ENCODE measurements at regions not wholly inside any gene's neighbourhood (a gene's known extent, or its start where the extent isn't known, plus 50 kb on each side); places are given as distances from the start of the nearest gene placed in this dataset.

GRCh38 chr12:126390969-126391566 lies 1325.8 kb downstream of the AACS start:
- Histone ChIP-seq H2AFZ (ENCODE audit: low read depth, low read length, severe bottlenecking) (no peak overlapping the region), H3K27ac (ENCODE audit: low read depth, low read length) (no peak overlapping the region), H3K4me2 (ENCODE audit: low read depth, low read length, poor library complexity, severe bottlenecking) (no peak overlapping the region)

DNA sequence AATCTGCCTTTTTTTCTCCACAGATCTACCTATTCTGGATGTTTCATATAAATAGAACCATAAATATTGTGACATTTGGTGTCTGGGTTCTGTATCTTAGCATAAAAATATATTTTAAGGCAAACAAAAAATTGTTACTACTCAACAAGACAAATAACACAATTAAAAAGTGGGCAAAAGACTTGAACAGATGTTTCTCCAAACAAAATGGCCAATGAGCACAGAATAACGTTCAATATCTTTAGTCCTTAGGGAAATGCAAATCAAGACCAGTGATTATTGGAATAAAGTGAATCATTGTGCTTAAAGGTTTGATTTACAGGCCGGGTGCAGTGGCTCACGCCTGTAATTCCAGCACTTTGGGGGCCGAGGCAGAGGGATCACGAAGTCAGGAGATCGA lies 1331.3 kb downstream of the AACS start:
- H3K4me2 ChIP-seq (ENCODE audit: low read depth, low read length, poor library complexity, severe bottlenecking) = no peak overlapping the region
- H2AFZ ChIP-seq (ENCODE audit: low read depth, low read length, severe bottlenecking) = no peak overlapping the region
- H3K36me3 ChIP-seq (ENCODE audit: low read length) = no peaks in the 10 kb centered on the region
- H3K9me2 ChIP-seq (replicated peaks; ENCODE audit: insufficient read depth, low read length) = no peaks in the 10 kb centered on the region
- TF ChIP-seq, protein P1, sequence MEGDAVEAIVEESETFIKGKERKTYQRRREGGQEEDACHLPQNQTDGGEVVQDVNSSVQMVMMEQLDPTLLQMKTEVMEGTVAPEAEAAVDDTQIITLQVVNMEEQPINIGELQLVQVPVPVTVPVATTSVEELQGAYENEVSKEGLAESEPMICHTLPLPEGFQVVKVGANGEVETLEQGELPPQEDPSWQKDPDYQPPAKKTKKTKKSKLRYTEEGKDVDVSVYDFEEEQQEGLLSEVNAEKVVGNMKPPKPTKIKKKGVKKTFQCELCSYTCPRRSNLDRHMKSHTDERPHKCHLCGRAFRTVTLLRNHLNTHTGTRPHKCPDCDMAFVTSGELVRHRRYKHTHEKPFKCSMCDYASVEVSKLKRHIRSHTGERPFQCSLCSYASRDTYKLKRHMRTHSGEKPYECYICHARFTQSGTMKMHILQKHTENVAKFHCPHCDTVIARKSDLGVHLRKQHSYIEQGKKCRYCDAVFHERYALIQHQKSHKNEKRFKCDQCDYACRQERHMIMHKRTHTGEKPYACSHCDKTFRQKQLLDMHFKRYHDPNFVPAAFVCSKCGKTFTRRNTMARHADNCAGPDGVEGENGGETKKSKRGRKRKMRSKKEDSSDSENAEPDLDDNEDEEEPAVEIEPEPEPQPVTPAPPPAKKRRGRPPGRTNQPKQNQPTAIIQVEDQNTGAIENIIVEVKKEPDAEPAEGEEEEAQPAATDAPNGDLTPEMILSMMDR (IDR thresholded peaks at IDR 0.05; ENCODE audit: insufficient read depth, low read length, poor library complexity, severe bottlenecking) = no peak
- no peak for TF ChIP-seq EZH2phosphoT487 (conservative IDR thresholded peaks at IDR 0.05; ENCODE audit: low read length)
- H3K9ac ChIP-seq (ENCODE audit: low read length) = no peak overlapping the region
- no peaks in the 10 kb centered on the region for H3F3A ChIP-seq (ENCODE audit: insufficient read depth)
- no peaks in the 10 kb centered on the region for H3K9me3 ChIP-seq (ENCODE audit: insufficient read depth, low read length)
- H3K4me3 ChIP-seq (ENCODE audit: insufficient read depth, low read length, poor library complexity, severe bottlenecking) = no peak overlapping the region
- no peak overlapping the region for H3K27ac ChIP-seq (ENCODE audit: low read depth, low read length)
- no peaks in the 10 kb centered on the region for H3K79me2 ChIP-seq (ENCODE audit: insufficient read depth, low read length)
- H4K20me1 ChIP-seq (ENCODE audit: low read depth, low read length) = no peaks in the 10 kb centered on the region
- H3K27me3 ChIP-seq (ENCODE audit: low read length) = no peaks in the 10 kb centered on the region

More at GRCh38 chr12:126390969-126391566, 1325.8 kb downstream of the AACS start:
- Histone ChIP-seq H3K9ac (ENCODE audit: low read length) (no peak overlapping the region), H3K27me3 (ENCODE audit: low read length) (no peaks in the 10 kb centered on the region), H3K79me2 (ENCODE audit: insufficient read depth, low read length) (no peaks in the 10 kb centered on the region), H3K9me3 (ENCODE audit: insufficient read depth, low read length) (no peaks in the 10 kb centered on the region), H3K9me2 (replicated peaks; ENCODE audit: insufficient read depth, low read length) (no peaks in the 10 kb centered on the region), H4K20me1 (ENCODE audit: low read depth, low read length) (no peaks in the 10 kb centered on the region), H3K36me3 (ENCODE audit: low read length) (no peaks in the 10 kb centered on the region), H3F3A (ENCODE audit: insufficient read depth) (no peaks in the 10 kb centered on the region), H3K4me3 (ENCODE audit: insufficient read depth, low read length, poor library complexity, severe bottlenecking) (no peak overlapping the region)
- TF ChIP-seq, protein P1 (IDR thresholded peaks at IDR 0.05; ENCODE audit: insufficient read depth, low read length, poor library complexity, severe bottlenecking) = no peak
- TF ChIP-seq EZH2phosphoT487 (conservative IDR thresholded peaks at IDR 0.05; ENCODE audit: low read length) = no peak

DNA sequence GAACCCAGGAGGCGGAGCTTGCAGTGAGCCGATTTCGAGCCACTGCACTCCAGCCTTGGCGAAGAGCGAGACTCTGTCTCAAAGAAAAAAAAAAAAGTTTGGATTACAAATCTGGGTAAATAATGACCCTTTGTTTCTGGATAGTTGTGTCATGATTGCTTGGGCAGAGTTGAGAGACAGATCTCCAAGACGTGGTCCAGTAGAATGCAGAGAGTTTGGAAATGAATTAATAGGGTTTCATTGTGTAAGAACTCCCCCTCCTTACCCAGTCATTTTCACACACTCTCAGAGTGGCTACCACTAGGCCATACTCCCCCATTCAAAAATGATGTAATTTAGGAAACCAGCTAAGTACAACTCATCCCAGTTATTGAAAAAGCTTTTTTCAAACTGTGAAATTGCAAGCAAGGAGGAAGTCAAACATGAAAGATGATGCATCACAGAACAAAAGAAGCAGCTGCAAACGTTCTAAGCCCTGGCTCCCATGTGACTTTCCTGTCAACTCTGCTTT lies 1331.9 kb downstream of the AACS start:
- TF ChIP-seq, protein P1 (IDR thresholded peaks at IDR 0.05; ENCODE audit: insufficient read depth, low read length, poor library complexity, severe bottlenecking) = no peak
- TF ChIP-seq EZH2phosphoT487 (conservative IDR thresholded peaks at IDR 0.05; ENCODE audit: low read length) = no peak
- Histone ChIP-seq H3K27ac (ENCODE audit: low read depth, low read length) (no peak overlapping the region), H3K36me3 (ENCODE audit: low read length) (no peaks in the 10 kb centered on the region), H3K79me2 (ENCODE audit: insufficient read depth, low read length) (no peaks in the 10 kb centered on the region), H3K9ac (ENCODE audit: low read length) (no peak overlapping the region), H4K20me1 (ENCODE audit: low read depth, low read length) (no peaks in the 10 kb centered on the region), H3F3A (ENCODE audit: insufficient read depth) (no peaks in the 10 kb centered on the region), H2AFZ (ENCODE audit: low read depth, low read length, severe bottlenecking) (no peak overlapping the region), H3K9me3 (ENCODE audit: insufficient read depth, low read length) (no peaks in the 10 kb centered on the region), H3K4me2 (ENCODE audit: low read depth, low read length, poor library complexity, severe bottlenecking) (no peak overlapping the region), H3K27me3 (ENCODE audit: low read length) (no peaks in the 10 kb centered on the region), H3K4me3 (ENCODE audit: insufficient read depth, low read length, poor library complexity, severe bottlenecking) (no peak overlapping the region), H3K9me2 (replicated peaks; ENCODE audit: insufficient read depth, low read length) (no peaks in the 10 kb centered on the region)
